ENCODE measurements at regions not wholly inside any gene's neighbourhood (a gene's known extent, or its start where the extent isn't known, plus 50 kb on each side); places are given as distances from the start of the nearest gene placed in this dataset.
A peak's percentile ranks its signal among the peaks of the same experiment; 100 is the strongest.
"Not testable (repeated sequence)": the region's sequence is repeated elsewhere in the genome, so short reads cannot be mapped to it uniquely, and the experiment has no call there.

GRCh38 chr1:144140243-144140642 is 168.5 kb upstream of the FAM72C start:
- not testable (repeated sequence) for DNase-seq

- DNase-seq = not testable (repeated sequence)
Measured at GRCh38 chr1:144105006-144105405, 133.2 kb upstream of the FAM72C start.

GRCh38 chr1:144104000-144104677 is 132.4 kb upstream of the FAM72C start:
- DNase-seq = peak; percentile 46

- DNase-seq = not testable (repeated sequence)
Measured at GRCh38 chr1:144103156-144103880, 131.5 kb upstream of the FAM72C start.

GRCh38 chr1:144102046-144102745 is 130.4 kb upstream of the FAM72C start:
- not testable (repeated sequence) for DNase-seq

- DNase-seq = no peak
Measured at GRCh38 chr1:144101397-144102045, 129.7 kb upstream of the FAM72C start.

GRCh38 chr1:144077167-144077841 is 105.5 kb upstream of the FAM72C start:
- peak; percentile 73 for DNase-seq

- DNase-seq = peak; percentile 3
Measured at GRCh38 chr1:144076646-144077045, 104.9 kb upstream of the FAM72C start.

- not testable (repeated sequence) for DNase-seq
Measured at GRCh38 chr1:144070394-144071053, 98.7 kb upstream of the FAM72C start.

GRCh38 chr1:144067042-144067441 is 95.3 kb upstream of the FAM72C start:
- not testable (repeated sequence) for DNase-seq

GRCh38 chr1:144066071-144066813 is 94.5 kb upstream of the FAM72C start:
- not testable (repeated sequence) for DNase-seq

GRCh38 chr1:144065299-144066060 is 93.7 kb upstream of the FAM72C start:
- DNase-seq = not testable (repeated sequence)

- not testable (repeated sequence) for DNase-seq
Measured at GRCh38 chr1:144049365-144049764, 77.6 kb upstream of the FAM72C start.

- DNase-seq = not testable (repeated sequence)
Measured at GRCh38 chr1:144046645-144047044, 74.9 kb upstream of the FAM72C start.

- peak; percentile 2 for DNase-seq
Measured at GRCh38 chr1:144045751-144046546, 74.2 kb upstream of the FAM72C start.

GRCh38 chr1:144042251-144042650 is 70.5 kb upstream of the FAM72C start:
- DNase-seq = not testable (repeated sequence)

GRCh38 chr1:144040293-144040692 is 68.5 kb upstream of the FAM72C start:
- DNase-seq = not testable (repeated sequence)

- DNase-seq = not testable (repeated sequence)
Measured at GRCh38 chr1:144034045-144034444, 62.3 kb upstream of the FAM72C start.

GRCh38 chr1:144031550-144031949 is 59.8 kb upstream of the FAM72C start:
- DNase-seq = not testable (repeated sequence)
